NCI-H526 treated with DMSO at 0.1 percent for 48 hours (cell line): ENCODE measurements at regions not wholly inside any gene's neighbourhood (a gene's known extent, or its start where the extent isn't known, plus 50 kb on each side); places are given as distances from the start of the nearest gene placed in this dataset.

ENCODE experiments used
- DNase-seq: peaks from one replicate; lab custom pipeline; 2025; lab: John Stamatoyannopoulos, UW

DNA sequence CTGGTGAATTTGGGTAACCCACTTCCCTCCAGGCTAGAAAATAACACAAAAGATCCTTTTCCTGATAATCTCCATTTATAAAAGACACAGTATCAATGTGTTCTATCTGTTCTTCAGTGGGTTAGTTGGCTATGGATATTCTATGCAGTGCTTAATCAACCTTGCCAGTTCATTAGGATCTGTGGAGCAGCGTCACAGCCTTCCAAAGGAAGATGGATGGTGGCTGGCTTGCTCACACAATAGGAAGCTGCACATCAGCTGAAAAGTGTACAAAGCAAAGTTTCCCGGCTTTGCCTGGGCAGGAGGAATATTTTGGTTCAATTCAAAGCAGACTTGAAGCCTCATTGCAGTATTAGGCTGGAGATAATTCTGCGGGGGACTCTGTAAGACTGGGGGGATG is 70.3 kb upstream of the CA10 start:
- DNase-seq = no peak

DNA sequence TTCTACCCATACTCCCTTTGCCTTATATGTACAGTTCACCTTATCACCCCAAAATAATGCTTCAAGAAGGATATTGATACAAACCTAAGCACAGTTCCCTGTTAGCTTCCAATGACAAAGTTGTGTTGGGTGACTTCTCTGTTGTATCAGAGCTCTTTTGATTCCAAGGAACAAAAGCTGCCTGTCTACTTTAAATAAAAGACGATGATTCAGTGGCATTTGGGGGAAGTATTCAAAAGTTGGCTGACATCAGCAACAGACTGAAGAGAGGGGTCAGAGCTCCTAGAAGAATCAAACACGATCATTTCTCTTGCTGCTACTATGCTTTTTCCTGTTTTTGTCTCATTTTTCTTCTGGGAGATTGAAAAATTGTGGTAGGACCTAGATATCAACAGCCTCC is 69.4 kb upstream of the CA10 start:
- no peak for DNase-seq

DNA sequence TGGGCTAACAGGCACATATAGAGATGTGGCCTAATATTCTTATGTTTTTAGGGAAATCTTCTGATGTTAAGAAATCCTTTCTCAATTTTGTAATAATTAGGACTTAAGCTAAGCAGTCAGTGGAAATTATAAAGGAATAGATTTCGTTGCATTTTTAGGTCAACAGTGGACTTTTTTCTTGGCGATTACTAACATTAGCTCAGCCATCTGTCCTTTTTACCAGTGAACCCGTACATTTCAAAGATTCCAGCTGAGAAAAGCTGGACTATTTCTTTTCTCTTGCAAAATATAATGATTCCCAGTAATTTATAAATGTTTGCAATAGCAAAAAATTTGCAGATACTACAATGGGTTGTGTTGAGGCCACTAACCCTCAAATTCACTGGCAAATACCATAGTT is 54.9 kb upstream of the CA10 start:
- DNase-seq = no peak

DNA sequence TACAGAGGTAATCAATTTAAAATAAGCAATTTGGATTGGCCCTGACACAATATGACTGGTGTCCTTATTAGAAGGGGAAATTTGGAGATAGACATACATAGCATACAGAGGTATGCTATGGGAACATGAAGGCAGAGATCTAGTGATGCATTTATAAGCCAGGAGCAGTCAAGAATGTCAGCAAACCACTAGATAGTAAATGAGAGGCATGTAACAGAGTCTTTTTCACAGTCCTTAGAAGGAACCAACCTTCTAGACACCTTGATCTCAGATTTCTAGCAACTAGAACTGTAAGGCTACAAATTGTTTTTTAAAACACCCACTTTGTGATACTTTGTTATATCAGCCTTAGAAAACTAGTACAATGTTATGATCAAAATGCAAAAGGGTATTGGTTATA is 54.3 kb upstream of the CA10 start:
- no peak for DNase-seq

DNA sequence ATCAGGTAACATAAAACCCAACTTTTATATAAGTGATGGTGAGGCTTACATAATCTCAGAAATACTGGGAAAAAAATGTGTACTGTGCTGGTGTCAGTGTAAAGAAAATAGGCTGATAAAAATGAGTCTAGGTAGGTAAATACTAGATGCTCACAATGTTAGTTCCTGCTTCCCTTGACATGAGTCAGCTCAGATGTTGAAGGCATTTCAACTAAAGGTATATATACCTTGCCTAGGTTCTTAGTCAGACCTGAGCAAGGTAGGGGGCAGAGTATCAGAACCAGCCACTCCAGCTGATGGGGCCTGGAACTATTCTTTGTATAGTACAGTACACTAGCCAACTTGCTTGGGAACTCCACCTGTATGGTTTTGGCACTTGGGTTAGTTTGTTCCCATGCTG is 51.0 kb upstream of the CA10 start:
- no peak for DNase-seq
